ENCODE measurements at regions not wholly inside any gene's neighbourhood (a gene's known extent, or its start where the extent isn't known, plus 50 kb on each side); places are given as distances from the start of the nearest gene placed in this dataset.

DNA sequence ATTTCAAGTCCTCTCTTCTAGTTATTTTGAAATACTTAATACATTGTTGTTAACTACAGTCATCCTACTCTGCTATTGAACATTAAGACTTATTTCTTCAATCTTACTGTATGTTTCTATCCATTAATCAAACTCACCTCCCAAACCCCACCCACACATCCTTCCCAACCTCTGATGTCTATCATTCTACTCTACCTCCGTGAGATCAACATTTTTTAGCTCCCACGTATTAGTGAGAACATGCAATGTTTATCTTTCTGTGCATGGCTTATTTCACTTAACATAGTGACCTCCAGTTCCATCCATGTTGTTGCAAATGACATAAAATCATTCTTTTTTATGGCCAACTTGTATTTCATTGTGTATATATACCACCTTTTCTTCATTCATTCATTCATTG is 236.6 kb upstream of the CTNNB1 start:
- DNase-seq: no peak

DNA sequence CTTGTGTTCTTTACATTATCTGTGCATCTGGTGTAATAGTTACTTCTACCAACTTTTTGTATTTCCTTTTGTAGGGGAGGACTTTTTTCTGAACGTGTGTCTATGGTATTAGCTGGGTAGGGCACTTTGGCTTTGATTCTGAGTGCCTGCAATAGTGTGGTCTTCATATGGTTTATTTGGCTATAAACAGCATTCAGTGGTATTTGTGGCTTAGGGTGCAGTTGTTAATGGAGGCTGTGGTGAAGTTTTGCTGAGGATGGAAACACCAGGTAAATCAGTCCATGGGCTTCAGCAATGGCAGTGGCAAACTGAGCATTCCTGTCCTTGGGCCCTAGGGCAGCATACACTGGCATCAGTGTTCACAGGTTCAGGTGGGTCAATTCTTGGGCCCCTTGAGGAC is 230.6 kb upstream of the CTNNB1 start:
- no peak for DNase-seq

DNA sequence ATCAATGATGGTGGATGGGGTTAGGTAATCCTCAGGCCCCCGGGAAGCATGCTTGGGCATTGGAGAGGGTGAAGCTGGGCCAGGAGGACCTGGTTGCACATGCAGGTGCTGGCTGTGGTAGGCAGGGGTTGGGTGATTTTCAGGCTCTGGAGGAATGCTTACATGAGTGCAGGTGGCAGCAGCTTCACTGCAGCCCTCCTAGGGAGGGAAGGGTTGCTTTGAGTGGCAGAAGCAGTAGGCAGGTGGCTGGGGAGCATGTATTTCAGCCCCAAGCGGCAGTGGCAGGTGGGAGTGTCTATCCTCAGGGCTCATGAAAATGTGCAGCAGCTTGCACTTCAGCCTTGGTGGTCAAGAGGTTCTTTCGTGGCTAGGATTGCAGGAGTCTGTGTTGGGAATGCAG is 230.0 kb upstream of the CTNNB1 start:
- no peak for DNase-seq

DNA sequence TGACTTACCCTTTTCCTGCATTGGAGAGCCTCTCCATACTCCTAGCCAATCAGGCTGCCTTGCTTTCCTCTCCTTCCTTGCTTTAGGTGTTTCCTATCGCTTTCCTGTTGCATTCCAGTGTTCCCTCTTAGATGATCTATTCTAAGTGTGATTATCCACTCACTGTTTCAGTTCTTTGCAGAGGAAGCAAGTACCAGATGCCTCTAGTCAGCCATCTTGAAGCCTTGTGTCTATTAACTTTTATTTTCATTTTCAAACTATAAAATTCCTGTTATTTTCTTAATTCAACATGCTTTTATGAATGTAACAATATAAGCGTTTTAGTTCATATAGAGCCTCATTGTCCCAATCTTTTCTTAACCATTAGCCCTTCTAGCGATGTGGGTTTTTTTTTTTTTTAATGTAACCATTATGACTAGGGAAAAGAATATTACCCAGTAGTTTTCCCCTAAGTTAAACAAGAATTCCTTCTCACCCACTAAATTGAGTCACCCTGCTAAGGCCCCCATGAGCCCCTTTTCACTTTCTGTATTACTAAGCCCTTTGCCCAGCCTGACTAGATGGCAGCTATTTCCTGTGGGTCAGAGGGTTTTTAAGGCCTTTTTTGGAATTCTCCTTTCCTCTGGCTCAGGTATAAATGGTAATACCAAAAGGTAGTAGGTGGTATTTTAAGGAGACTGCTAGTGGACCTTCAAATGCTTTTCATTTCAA is 229.4 kb upstream of the CTNNB1 start:
- no peak for DNase-seq

DNA sequence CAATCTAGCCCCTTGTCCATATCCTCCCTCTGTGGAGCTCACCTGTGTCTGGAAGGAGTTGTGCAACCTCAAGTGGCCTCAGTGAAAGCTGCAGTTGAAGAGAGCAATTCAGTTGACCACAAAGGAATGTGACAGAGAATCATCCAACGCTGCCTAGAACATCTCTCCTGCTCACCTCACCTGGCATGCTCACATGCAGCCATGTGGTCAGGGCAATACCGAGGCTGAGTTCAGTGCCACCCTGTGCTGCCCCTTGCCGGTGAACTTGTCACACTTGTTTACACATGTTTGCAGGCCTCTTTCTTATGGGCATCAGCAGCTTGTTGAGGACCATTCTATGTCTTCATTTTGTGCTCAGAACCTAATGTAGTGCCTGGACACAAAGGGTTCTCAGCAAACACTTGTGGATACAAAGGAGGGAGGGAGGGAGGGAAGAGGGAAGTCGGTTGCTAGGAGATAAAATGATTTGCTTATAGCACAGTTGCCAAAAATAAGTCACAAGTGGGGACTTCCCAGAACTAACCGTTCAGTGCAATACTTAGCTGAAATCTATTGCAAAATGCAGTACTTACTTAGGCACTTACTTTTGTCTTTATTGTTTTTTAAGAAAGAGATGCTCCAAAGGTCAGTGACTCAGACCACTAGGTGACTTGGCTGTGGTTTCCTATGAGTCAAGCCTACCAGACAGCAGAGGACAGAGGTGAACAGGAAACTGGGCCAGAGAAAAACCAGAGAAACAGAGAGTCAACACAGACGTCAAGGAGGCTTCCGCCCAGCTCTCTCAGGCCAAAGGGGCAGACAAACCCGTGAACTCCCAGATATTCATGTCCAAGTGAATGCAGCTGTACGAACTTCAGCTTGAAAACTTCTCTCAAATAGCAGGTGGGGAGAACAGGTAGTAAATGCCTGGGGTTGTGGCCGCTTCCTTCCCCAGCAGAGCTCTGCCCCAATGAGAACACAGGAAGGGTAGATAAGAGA is 227.8 kb upstream of the CTNNB1 start:
- no peak for DNase-seq

DNA sequence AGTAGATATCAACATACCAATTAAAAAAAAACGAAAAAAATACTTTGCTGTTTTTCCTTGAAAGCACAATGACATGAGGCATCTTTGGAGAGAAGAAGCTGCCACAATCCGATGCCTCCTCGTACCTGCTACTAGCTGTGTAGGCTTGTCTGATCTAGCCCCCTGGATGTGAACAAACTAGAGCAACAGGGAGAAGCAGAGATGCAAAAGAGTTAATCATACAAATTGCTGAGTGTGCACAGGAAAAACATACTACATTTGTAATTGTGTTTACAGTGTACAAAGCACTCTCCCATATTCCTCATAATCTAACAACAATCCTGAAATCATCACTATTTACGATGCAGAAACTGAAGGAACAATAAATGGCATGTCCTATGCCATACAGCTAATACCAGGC is 227.0 kb upstream of the CTNNB1 start:
- DNase-seq: no peak

DNA sequence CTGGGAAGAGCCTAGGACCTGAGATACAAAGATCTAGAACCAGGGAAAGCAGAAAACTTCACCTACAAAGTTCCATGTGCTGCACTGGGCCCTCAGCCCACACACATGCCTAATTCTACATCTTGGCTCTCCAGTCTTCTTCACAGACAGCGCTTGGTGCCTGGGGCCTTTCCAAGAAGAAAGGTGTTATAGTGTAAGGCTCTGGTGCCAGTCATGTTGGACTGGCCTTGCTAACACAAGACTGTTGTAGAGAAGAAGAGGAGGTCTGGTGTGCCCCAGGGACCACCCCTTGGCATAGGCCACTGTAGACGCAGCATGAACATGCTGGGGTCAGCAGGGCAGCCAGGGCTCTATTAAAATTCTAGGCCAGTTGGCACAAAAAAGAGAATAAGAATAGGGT is 226.2 kb upstream of the CTNNB1 start:
- no peak for DNase-seq

DNA sequence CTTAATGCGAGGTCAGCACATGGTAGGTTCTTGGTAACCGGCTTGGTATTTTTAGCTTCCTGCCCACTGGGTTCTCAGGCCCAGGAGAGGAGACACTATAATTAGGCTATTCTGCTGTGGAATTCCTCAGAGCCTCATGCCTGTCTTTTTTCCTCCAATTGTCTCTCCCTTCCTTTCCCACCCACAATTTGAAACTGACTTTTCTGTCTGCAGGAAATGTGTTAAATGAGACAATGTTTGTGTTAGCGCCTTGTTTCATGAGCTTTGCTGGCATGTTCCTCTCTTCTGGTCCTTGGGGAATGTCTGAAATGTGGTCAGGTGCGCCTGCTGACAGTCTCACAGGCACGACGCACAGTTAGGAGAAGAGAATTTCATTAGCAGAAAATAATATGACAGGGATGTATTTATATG is 223.6 kb upstream of the CTNNB1 start:
- no peak for DNase-seq

DNA sequence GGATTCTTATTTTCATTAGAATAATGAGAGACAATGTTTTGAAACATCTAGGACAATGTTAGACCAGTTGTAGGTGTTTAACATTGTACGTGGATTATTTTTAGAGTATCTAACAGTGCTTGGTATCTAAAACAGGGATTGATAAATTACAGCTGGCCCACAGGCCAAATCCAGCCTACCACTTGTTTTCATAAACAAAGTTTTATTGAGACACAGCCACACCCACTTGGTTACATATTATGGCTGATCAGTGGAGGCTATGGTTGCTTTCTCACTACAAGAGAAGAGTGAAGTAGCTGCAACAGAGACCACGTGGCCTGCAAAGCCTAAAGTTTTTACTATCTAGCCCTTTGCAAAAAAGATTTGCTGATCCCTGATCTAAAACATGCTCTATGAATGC is 223.1 kb upstream of the CTNNB1 start:
- no peak for DNase-seq

DNA sequence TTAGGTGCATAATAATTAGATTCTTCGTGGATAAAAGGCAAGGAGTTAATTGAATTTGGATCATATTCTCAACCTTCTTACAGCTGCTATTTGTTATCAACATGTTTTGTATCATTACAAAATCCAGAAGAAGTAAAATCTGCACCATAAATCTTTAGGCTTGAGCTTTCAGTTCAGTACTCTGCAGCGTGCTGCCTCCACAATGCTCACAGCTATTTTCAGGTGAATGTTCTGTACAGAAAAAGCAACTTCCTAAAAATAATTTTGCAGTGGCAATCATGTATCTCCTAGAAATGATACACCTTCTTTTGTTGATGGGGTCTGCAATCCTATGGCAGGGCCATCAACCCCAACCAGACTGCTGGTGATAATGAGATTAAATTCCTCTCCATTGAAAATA is 220.9 kb upstream of the CTNNB1 start:
- no peak for DNase-seq

DNA sequence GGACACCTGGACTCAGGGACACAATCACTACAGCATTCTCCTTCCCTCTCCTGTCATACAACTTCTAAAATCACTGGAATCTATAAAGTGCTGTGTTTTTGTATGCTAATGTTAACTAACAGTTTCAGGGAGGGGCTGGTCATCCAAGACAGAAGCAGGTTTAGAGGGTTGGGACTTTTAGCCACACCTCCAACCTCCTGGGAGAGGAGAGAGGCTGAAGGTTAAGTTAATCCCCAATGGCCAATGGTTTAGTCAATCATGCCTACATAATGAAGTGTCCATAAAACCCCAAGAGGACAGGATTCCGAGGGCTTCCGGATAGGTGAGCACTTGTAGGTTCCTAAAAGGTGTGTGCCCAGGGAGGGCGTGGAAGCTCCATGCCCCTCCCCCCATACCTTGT is 219.3 kb upstream of the CTNNB1 start:
- no peak for DNase-seq

DNA sequence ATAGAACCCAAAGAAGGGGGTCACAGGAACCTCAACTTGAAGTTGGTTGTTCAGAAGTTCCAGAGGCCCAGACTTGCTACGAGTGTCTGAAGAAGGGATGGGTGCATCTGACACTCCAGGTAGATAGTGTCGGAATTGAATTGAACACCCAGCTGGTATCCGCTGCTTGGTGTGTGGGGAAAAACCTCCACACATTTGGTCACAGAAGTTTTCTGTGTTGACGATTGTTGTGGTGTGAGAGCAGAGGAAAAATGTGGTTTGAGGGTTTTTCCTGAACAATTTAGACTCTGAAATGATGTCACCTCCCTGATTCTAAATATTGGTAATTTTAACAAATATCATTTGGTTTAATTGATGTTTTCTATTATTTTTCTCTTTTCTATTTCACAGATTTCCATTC is 218.8 kb upstream of the CTNNB1 start:
- DNase-seq: no peak

DNA sequence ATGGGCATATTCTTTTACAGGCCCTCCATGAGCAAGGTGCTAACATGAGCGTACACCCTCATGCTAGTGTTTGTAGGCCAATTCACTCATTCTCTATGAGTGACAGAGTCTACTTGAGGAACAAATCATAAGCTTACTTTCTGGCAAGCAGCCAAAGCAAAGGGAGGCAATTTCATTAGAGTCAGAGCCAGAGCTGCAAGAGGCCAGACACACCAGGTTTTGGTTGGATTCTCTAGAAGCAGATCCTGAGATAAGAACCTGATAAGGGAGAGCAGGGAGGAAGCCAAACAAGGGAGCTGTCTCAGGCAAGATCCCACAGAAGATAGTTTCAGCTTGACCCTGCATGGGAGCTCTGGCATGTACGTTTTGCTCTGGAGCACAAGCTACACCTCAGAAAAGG is 214.1 kb upstream of the CTNNB1 start:
- no peak for DNase-seq

DNA sequence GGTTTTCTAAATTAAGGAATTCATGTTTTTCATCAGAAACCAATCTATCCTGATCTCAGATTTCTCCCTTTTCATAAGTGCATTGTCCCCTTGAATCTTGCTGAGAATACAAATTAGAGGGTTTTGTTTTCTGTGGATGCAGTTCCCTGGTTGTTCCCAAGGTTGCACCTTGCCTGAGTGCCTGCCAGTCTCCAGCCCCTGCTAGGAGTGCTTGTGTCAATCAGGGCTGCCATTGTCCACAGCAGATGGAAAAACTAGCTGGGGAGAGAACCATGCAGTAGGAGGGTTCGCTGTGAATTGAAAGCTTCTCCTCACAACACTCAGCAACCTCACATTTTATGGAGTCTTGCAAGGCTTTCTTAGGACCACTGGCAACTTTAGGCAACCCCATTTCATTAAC is 210.8 kb upstream of the CTNNB1 start:
- DNase-seq: no peak

DNA sequence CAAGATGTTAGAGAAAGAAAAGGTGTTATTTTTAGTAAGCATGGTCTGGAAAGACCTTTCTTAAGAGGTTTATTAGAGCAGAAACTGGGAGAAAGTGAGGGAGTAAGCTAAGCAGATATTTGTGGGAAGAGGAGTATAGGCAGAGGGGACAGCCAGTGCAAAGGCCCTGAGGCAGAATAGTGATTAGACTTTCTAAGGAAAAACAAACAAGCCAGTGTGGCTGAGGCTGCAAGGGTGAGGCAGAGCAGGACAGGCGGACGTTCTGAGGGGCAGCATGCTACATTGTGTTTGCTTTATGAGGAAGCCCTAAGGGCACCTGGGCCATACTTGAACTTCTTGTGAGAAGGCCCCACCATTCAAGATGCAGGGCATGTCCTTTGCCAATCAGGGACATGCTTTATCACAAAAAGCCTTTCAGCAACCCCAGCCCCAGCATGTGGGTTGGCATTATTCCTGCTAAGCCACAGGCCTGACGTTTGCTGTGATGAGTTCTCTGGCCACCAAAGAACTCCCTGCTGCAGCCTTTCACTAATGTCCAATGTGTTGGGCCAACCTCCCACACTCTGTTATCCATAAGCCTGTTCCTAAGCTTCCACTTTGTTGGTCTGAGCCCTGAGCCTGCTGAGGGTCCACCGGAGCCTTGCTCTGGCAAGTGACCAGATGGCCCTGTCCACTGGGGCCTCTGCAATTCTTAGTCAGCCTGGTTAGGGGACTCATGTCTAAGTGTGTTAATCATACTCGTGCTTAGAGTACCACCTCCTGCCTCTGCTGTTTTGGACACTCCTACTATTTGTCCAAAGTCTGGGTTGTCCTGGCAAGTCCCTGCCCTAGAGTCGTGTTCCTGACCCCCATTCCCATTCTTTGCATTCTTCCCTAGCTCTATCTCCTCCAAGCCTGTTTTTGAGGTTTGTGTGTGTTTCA is 209.9 kb upstream of the CTNNB1 start:
- no peak for DNase-seq

DNA sequence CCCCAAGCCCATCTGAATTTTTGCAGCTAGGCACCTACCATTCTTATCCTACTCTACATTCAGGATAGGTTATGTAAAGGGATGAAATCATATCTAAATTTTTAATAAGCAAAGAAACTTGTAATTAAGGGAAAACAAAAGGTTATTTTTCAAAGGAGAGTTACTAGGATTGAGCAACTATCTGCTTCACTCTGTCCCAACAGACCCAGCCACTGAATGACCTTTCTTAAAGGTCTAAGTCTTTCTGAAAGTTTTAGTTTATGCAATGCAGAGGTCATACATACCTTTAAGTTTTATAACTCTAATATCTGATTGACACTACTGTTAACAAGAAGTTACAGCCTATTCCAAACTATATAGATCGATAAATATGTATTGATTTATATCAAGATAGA is 209.2 kb upstream of the CTNNB1 start:
- DNase-seq: no peak

DNA sequence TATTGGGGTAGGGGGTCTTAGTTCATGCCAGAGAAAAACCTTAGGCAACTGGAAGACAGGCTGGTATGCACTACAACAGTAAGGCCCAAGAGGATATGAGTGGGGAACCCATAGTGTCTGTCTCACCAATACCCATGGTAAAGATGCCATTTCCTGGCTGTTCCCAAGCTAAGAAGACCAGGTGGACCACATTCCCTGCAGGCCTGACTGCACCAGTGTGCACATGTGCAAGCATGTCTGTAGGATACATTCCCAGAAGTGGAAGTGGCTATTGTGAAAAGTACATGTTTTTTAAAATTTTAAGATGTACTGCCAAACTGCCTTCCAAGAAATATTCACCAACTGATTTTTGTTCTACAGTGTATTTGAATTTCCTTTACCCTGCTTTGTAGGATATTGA is 207.3 kb upstream of the CTNNB1 start:
- no peak for DNase-seq

DNA sequence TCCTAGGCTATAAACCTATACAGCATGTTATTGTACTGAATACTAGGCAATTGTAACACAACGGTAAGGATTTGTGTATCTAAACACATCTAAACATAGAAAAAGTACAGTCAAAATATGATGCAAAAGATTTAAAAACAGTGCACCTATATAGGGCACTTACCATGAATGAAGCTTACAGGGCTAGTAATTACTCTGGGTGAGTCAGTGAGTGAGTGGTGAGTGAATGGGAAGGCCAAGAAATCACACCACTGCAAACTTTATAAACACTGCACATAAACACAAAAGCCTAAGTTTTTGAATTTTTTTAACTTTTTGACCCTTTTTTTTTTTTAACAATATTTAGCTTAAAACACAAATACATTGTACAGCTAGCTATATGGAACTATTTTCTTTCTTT is 204.7 kb upstream of the CTNNB1 start:
- no peak for DNase-seq

DNA sequence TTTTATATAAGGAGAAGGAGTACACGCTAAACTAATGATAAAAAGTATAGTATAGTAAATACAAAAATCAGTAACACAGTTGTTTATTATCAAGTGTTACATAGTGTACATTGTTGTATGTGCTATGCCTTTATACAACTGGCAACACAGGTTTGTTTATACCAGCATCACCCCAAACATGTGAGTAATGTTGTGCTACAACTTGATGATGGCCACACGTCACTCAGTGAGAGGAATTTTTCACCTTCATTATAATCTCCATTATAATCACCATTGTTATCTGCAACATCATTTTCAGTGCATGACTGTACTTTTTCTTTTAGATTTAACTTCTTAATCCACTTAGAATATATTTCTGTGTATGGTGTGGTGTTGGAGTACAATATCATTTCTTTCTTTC is 204.0 kb upstream of the CTNNB1 start:
- no peak for DNase-seq

DNA sequence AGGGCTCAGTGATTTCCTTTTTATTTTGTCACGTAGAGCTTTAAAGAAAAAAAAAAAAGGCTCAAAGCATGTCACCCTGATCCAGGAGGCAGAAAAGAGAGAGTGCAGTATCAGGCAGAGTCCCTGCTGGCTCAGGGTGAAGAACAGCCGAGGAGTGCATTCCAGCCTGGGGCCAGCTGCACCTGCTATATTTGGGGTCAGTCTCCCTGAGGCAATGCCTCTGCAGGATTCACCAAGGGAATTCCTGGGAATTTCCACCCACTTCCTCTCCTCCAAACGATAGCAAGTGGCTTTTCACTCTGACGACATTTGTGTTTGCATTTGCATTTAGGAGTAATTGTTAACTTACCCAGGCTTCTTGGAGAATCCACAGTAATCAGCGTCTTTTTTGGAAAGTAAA is 202.9 kb upstream of the CTNNB1 start:
- no peak for DNase-seq

DNA sequence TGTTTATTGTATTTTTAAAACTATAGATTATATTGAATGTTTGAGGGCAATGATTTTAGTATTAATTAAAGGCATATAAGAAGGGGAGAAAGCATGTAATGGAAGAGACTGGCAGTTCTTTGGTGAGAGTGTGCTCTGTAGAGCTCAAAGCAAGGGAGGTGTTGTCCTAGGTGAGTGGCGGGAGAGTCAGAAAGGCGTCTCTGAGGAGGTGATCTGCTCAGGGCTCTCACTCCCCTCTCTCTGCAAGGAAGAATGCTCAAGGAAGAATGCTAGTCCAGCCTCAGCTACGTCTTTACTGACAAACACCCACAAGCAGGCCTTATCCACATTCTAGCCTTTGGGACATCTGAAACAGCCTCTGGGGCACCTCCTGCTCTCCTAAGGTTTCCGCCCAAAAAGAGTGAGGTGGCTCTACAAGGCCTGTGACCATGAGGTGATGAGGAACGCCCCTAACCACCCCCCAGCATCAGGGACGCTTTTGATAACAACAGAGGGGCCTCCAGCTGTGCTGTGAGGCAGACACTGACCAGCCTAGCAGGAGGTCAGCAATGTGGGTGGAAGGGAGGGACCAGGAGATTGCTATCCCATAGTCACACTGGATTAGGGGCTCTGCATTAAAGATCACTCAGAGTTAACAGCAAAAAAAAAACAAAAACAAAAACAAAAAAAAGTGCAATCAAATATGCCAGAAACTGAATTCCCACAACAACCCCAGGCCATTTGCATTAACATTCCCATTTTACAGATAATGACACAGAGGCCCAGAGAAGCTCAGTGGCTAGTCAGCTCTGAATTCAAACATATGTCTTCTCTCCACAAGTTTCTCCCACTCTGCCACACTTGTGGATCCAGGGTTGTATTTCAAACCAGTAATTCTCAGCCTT is 202.2 kb upstream of the CTNNB1 start:
- DNase-seq: no peak
